ENCODE measurements at regions not wholly inside any gene's neighbourhood (a gene's known extent, or its start where the extent isn't known, plus 50 kb on each side); places are given as distances from the start of the nearest gene placed in this dataset.

- TF ChIP-seq CTCF (IDR thresholded peaks at IDR 0.05) = no peak
- TF ChIP-seq POLR2A (IDR thresholded peaks at IDR 0.05) = no peak
Measured at GRCh38 chr13:68254151-68254550, 1024.0 kb upstream of the PCDH9 start.

Measured in heart left ventricle (tissue), 13 donors.